ENCODE measurements at regions not wholly inside any gene's neighbourhood (a gene's known extent, or its start where the extent isn't known, plus 50 kb on each side); places are given as distances from the start of the nearest gene placed in this dataset.

GRCh38 chr18:77469131-77469530, 219.5 kb downstream of the GALR1 start:
- TF ChIP-seq CTCF (conservative IDR thresholded peaks at IDR 0.05 in 1 of 2, IDR thresholded peaks at IDR 0.05 in 1 of 2; ENCODE audit: low read depth in 1 of 2, low read length in 2 of 2) (no peak), EZH2 (IDR thresholded peaks at IDR 0.05; ENCODE audit: low read length, missing control alignments) (no peak)

Data from fibroblast of lung (primary cell).